Anterior cingulate cortex (tissue), 58 donors: ENCODE measurements at regions not wholly inside any gene's neighbourhood (a gene's known extent, or its start where the extent isn't known, plus 50 kb on each side); places are given as distances from the start of the nearest gene placed in this dataset.
A peak's percentile ranks its signal among the peaks of the same experiment; 100 is the strongest.
"Not testable (repeated sequence)": the region's sequence is repeated elsewhere in the genome, so short reads cannot be mapped to it uniquely, and the experiment has no call there.

Source experiments
- DNase-seq, 58 donors: peaks; one replicate each; lab custom pipeline; 2025; lab: John Stamatoyannopoulos, UW

DNA sequence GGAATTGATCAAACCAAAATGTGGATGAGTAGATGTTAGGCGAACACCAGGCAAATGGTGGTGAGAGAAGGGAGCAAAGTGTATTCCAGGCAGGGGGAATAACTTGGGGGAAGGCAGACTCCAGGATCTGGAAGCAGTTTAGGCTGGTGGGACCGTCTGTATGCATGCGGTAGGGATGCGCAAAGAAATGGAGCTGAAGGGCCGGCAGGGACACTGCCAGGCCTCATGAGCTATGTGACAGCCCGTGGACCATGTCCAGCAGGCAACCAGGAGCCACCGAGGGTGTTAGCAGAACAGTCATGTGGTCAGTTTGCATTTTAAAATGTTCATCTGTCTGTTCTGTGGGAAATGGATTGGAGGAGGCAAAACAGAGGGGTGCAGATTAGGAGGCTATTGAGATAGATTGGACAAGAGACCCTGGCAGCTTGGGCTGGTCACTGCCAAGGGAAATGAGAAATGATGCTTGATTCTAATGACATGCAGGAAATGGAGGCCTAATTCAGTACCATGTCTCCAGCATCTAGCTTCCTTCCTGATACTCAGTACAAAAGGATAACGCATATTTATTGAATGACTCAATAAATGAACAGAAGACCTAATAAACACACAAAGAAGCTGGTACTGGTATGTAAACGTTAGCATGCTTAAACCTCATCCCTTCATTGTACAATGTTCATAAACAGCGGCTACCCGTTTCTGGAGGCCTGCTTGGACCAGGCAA is 412.4 kb downstream of the BUD13 start:
- no peak for DNase-seq

GRCh38 chr11:116357784-116358544 is 414.8 kb downstream of the BUD13 start:
- peak in 1 of 58 donors; percentile 30 for DNase-seq

GRCh38 chr11:116356451-116356850 is 416.3 kb downstream of the BUD13 start:
- DNase-seq, result no peak

DNA sequence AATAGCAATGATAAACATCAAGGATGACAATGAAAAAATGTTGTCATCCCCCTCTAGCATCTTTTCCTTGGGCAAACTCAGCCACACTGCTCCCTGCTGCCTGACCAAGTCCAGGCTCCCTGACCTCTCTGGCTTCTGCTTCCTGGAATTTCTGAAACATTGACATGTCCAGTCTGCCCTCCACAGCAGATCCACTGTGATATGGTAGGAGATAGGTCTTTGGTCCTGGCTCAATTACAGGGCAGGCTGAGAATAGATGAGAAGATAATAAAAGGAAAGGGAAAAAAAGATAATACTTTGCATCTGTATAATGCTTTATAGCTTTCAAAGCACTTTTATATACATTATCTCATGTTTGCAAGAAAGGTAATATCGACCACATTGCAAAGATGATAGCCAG is 417.7 kb downstream of the BUD13 start:
- DNase-seq, result no peak

GRCh38 chr11:116353589-116353988 is 419.2 kb downstream of the BUD13 start:
- DNase-seq, result no peak

GRCh38 chr11:116352881-116353280 is 419.9 kb downstream of the BUD13 start:
- DNase-seq, result no peak

GRCh38 chr11:116348226-116348625 is 424.6 kb downstream of the BUD13 start:
- DNase-seq, result peak in 4 of 58 donors; percentile 1 to 10 (median 6)

GRCh38 chr11:116345575-116345974 is 427.2 kb downstream of the BUD13 start:
- DNase-seq, result no peak

DNA sequence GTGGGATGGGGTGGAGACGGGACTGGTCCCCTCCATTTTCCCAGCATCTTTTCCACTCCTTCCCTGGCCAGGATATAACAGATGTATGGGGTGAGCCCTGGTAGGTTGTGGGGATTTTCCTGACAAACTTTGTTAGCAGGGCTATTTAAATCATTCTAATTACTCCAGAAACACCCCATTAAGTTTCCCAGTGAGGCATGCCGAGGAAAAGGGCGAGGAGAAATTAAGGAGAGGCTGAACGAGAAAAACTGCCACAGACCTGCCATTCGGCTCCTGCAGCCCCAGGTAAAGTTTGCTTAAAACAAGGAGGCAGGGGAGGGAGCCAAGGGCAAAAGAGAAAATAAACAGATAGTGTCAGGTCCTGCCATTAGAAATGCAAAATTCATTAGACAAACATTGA is 428.2 kb downstream of the BUD13 start:
- DNase-seq, result no peak

DNA sequence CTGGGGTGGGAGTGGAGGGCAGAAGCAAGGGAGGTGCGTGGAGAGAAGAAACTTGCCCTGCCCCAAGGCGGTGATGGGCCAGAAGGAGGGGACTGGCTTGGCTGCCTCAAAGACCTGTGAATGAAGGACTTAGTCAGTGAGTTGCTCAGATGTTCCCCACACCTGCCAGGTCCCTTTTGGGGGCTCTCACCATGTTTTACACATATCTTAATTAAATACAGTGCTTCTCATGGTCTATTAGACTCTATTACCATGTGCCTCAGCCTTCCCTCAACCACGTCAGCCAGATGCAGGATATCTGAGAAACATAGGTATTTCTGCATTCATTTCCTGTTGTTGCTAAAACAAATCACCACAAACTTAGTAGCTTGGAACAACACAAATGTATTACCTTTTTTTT is 429.5 kb downstream of the BUD13 start:
- no peak for DNase-seq

GRCh38 chr11:116342148-116342547 is 430.6 kb downstream of the BUD13 start:
- DNase-seq, result no peak

DNA sequence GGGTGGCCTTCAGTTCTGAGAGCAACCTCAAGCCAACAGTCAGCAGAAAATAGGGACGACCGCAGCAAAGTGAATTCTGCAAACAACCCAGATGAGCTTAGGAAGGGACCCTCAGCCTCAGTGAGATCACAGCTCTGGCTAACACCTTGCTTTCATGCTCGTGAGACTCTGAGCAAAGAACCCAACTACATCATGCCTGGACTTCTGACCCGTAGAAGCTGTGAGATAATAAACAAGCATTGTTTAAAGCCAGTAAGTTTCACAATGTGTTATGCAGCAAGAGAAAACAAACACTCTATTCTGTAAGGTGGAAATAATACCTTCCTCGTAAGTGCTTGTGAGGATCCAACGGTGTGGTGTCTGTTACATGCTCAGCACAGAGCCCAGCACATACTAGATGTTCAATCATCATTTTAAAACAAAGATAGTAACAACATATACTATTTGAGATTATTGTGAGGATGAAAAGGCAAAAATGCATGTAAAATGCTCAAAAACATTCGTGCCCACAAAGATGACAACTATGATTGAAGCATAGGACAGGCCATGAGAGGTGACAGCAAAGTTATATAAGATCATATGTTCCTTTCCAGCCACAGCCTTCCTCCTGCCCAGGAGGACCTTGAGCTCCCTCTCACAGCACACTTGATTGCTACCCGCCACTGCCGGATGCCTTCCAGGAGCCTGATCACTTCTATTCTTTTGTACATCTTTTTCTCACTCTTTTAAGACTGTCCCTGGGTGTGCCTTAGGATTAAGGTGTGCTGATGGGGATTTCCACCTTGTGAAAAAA is 433.3 kb downstream of the BUD13 start:
- DNase-seq, result no peak

DNA sequence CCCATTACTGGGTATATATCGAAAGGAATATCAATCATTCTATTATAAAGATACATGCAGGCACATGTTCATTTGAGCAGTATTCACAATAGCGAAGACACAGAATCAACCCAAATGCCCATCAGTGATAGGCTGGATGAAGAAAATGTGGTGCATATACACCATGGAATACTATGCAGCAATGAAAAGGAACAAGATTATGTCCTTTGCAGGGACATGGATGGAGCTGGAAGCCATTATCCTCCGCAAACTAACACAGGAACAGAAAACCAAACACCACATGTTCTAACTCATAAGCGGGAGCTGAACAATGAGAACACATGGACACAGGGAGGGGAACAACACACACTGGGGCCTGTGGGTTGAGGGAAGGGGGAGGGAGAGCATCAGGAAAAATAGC is 434.3 kb downstream of the BUD13 start:
- DNase-seq, result not testable (repeated sequence)

DNA sequence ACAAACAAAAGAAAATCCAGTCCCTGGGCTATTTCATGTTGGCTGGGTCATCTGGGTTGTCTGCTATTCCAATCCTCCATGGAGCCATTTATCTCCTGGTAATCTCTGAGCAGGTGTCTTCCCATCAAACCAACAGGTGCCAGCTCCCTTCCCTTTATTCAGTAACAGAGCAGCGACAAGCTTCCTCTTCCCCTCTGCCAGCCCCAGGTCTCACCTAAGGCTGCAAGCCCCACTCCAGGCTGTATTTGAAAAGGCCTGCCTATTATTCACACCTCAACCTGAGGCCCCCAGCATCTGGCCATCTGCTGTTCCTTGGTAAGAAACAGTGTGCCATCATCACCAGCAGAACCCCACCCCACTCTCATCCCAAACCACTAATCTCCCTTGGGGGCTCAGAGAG is 436.2 kb downstream of the BUD13 start:
- DNase-seq, result no peak

GRCh38 chr11:116335891-116336290 is 436.9 kb downstream of the BUD13 start:
- no peak for DNase-seq

DNA sequence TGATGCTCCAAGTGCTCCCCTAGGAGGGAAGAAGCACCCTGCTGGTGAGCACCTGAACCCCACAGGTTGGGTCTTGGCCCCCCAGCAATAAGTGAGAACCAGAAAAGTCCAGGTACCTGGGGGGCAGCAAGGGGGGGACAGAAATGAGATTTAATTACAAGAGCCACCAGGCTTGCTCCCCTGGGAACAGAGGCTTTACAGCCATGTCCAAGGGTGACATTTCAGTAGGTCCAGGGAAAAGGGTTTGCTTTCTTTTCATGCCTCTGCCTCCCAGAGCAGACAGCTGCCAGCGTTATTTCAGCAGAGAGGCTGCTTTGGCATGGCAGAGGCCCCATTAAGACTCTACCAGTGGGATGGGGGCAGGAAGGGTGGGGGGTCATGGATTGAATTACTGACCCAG is 437.7 kb downstream of the BUD13 start:
- no peak for DNase-seq

- DNase-seq, result no peak
These were observed 438.2 kb downstream of the BUD13 start for GRCh38 chr11:116334596-116334995.

DNA sequence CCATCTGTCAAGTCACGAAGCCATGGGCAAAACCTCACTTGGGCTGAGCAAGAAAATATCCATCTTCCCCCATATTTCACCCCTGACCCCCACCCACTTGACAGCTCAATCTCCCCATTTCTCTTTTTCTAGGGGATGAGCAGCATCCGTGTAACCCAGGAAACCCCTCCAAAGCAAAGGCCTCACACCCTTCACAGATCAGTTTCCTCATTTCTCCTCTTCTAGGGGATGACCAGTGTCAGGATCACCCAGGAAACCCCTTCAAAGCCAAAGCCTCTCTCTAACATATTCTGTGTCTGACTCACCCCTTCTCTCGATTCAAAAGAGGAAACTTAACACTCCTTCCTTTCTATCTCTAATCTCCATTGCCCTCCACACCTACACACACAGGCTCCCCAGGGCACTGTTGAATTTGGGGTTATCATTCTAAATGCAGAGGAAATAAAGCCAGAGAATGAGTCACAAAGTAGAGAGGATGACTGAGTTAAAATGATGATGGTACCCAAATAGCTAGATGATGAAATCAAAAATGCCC is 439.7 kb downstream of the BUD13 start:
- DNase-seq, result no peak

- no peak for DNase-seq
These were observed 440.4 kb downstream of the BUD13 start for GRCh38 chr11:116332391-116332790.

GRCh38 chr11:116331381-116331780 is 441.4 kb downstream of the BUD13 start:
- no peak for DNase-seq
